HG02840 (cell line): ENCODE measurements at regions not wholly inside any gene's neighbourhood (a gene's known extent, or its start where the extent isn't known, plus 50 kb on each side); places are given as distances from the start of the nearest gene placed in this dataset.
A peak's percentile ranks its signal among the peaks of the same experiment; 100 is the strongest.
"Not testable (repeated sequence)": the region's sequence is repeated elsewhere in the genome, so short reads cannot be mapped to it uniquely, and the experiment has no call there.

Experiments used
- ATAC-seq: cut with Tn5 transposase; IDR thresholded peaks from one replicate; pipeline ENCODE4 v1.9.1; 2021; ENCODE audit warnings: mild to moderate bottlenecking, moderate library complexity, moderate number of reproducible peaks; ENCODE audit not compliant: unreplicated experiment, low FRiP score

DNA sequence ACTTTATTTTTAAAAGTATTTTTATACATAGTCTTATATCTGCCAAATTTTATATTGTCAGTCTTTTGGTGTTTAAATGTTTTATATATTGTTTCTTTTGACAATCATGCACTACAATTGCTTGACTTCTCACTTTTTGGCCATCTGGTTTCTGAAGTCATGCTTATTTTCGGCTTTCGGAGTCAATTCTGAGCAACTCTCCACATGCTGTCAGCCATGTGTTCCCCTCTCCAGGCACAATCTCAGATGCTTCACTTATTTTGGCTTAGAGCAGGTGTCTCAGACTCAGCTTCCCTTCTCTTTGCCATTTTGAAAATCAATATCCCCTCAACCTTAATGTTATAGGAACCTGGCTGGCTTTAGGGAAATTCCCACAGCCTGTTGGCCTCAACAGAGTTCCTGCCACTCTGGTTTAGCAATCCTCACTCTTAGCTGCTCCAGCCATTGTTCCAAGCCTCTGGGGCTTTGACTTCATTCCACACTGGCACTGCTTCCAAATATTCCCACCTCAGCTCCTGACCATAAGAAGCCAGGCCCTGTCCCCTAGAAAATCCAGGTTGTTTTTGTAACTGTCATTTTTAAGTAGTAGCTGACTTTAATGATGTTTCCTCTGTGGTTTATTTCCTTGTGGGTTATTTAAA lies 125.5 kb upstream of the FAR2 start:
- ATAC-seq: no peak

DNA sequence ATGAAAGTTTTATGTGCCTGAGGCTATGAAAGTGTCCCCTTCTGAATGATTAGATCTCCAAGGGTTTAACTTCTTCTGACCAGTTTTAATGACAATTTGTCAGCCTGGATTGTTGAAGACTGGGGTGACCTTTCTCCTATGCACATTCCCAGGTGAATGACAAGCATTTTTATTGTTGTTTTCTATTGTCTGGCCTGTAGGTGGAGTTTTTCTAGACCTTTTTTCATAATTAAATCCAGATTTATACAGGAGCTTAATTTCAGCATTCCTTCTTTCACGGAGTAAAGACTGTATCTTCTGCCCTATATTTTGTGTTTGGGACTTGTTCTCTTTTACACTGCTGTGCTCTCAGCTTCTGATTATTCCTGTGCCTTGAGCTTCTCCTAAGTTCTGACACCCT lies 125.0 kb upstream of the FAR2 start:
- ATAC-seq: no peak

DNA sequence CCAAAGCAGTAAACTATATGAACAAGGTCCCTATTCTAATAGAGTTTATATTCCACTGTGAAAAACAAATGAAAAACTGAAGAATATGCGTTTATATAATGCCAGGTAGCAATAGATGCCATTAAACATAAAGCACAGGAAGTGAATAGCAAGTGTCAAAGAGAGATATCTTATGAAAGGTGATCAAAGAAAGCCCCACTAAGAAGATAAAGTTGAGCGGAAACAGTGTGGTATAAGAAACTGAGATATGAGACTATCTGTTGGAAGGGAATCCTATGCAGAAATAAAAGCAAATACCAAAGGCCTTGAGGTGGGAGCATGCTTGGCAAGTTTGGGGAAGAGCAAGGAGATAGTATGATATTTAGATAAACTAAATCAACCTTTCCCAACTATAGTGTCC lies 123.1 kb upstream of the FAR2 start:
- no peak for ATAC-seq

DNA sequence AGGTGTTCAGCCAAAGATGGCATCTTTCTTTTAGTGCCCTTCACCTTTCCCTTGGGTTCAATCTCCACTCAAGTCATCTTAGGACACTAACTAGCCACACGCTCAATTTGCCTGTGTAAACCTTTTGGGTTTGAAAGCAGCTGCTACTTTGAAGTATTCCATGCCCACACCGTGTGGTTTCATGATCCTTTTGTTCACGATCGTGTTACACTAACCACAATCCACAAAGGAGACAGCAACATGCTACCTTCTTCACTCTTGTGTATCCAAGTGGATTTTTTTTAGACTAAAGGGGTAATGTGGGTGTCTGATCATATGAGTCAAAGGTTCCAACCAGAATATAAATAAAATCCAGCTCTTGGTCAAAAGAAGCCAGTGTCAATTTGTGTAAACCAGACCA lies 122.7 kb upstream of the FAR2 start:
- no peak for ATAC-seq

DNA sequence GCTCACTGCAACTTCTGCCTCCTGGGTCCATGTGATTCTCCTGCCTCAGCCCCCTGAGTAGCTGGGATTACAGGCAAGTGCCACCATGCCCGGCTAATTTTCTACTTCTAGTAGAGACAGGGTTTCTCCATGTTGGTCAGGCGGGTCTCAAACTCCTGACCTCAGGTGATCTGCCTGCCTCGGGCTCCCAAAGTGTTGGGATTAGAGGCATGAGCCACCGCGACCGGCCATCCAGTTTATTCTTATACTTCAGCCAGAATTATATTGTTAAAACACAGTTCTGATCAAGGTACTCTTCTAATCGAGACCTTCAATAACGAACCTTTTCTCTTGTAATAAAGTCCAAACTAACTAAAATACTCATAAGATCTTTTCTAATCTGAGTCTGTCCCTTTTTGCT lies 119.6 kb upstream of the FAR2 start:
- not testable (repeated sequence) for ATAC-seq

DNA sequence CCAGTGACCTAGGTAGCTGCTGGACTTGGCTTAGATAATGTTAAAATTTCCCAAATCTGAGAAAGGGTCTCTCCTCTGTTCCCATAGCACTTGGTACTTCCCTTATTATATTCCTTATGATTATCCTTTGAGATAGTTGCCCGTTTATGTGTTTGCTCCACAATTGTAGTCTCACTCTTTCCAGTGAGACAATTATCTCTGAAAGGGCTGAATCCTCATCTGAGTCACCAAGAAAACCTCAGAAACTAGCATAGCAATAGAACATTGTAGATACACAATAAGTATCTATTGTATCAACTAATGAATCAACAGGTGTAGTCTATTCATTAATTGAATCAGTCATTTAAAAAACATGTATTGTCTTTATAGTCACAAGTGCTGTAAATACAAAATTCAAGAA lies 119.1 kb upstream of the FAR2 start:
- ATAC-seq: no peak

DNA sequence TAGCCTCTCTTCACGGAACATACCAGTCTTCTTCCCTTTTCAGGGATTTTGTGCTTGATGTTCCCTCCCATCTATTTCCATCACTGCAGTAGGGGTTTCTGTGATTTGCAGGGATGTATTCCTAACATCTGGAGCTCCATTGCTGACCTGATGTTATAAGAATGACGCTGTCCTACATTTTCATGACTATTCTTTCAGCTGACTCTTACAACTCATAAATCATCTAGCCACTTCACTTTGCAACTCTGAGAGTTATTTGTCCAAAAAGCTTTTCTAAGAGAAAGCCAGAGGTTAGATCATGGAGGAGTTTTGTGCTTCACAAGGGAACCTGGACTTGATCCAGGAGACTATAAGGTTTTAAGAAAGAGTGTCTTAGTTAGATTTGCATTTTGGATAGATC lies 116.6 kb upstream of the FAR2 start:
- no peak for ATAC-seq

DNA sequence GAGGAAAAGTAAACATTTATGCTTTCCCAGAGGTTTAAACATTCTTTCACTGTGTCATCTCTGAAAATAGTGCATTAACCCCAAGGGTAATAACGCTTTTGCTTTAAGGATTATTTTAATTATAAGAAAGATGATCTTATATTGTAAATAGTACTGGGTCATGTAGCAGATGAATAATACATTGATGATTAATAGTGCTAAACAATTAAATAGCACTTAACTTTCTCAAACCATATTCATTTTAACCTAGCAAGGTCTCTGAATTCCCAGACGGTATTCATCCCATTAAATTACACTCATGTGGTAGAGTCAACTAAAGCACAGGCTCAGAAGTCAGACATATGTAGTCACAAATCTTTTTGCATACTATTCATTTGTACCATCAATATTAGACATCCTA lies 115.6 kb upstream of the FAR2 start:
- no peak for ATAC-seq

DNA sequence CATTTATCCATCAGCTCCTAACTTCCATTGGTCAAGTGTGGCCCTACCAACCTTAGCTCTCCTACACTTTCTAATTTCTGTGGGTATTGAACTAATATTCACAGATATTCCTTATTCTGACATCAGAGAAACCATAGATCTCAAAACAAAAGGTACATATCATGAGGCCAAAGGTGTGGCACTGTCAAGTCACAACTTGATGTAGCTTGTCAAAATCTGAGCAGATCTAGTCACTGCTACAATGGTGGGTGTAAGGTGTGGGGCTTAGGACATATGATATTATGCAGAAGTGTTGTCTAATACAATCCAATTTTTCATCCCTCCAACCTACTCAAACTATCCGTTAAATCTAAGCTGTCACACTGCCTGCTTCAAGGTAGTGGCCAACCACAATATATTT lies 114.0 kb upstream of the FAR2 start:
- no peak for ATAC-seq

DNA sequence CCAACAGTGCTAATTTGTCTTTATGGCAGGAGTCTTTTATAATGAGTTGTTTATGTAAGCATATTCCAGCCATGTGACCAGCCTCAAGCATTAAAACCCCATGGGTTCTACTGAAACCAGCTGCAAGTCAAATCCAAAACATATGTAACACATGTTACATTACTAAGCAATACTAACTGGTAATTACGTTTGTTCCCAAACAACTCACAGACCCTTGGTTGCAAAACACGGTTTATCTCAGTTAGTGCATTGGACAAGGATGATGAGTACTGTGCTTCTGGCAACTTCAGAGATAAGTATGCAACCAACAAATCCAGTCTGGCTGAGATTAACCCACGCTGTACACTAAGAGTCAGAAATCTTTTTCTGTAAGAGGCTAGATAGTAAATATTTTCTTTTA lies 110.1 kb upstream of the FAR2 start:
- ATAC-seq: no peak

DNA sequence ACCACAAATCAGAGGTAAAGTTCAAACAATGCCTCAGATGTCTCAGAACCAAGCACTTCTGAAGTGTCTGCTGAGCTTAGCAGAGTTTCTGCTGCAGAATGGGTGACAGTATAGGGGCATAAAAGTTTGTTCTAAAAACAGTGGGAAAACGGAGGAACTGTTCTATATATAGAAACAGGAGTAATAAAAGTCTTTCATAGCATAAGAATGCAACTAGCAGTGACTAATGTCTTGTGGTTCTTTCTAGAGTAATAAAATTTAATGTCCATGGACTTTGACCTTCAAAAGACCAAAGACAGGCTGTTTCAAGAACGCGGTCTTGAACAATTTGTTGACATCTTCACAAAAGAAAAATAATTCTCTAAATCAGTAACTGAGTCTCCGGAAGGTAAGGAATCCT lies 107.5 kb upstream of the FAR2 start:
- ATAC-seq: no peak

DNA sequence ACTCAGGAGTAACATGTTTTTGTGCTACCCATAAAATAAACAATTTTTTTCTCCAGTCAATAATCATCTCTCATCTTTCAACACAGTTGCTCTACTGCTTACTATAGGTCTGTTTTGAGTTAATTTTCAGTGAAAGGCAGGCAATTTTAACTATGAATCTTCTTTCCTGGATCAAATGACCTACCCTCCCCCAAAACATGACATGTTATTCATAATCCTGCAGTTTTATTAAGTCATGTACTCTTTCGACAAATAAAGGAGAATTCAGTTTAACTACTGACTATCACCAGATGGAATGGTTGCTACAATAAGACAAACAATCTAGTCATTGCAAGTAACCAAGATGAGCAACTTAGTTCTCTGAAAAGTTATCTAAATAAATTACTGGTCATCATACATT lies 106.0 kb upstream of the FAR2 start:
- ATAC-seq: no peak

DNA sequence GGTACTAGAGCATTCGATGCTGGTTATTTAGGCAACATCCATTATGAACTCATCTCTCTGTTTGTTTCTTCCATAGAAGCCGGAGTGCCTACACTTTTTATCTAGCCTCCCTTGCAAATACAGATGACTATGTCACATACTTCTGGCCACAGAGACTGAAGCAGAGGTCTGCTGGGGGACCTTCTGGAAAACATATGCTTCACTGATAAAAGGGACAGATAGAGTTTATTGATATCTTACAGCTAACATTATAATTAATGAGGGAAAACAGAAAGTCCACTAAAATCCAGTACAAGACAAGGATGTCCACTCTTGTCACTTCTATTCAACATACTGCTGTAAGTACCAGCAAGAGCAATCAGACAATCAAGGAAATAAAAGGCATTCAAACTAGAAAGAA lies 104.3 kb upstream of the FAR2 start:
- no peak for ATAC-seq

DNA sequence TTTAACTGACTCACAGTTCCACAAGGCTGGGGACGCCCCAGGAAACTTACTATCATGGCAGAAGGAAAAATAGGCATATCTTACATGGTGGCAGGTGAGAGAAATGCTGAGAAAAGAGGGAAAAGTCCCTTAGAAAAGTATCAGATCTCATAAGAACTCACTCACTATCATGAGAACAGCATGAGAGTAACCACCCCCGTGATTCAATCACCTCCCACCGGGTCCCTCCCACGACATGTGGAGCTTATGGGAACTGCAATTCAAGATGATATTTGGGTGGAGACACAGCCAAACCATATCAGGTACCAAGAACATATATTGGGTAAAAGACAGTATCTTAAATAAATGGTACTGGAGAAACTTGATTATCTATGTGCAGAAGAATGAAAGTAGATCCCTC lies 100.3 kb upstream of the FAR2 start:
- ATAC-seq: no peak

DNA sequence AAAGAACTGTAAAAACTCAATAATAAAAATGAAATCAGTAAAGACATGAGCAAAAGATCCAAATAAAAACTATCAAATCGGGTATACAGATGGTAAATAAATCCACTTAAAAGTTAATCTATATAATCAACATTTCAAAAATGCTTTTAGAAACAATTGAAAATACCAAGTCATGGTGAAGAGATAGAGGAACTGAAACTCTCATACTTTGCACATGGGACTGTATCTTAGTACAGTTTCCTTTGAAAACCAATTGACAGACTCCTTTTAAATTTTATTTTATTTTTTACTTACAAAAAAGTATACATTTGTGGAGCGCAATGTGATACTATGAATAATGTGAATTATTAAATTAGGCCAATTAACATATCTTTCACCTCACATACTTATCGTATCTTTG lies 98.6 kb upstream of the FAR2 start:
- ATAC-seq: peak; percentile 60

DNA sequence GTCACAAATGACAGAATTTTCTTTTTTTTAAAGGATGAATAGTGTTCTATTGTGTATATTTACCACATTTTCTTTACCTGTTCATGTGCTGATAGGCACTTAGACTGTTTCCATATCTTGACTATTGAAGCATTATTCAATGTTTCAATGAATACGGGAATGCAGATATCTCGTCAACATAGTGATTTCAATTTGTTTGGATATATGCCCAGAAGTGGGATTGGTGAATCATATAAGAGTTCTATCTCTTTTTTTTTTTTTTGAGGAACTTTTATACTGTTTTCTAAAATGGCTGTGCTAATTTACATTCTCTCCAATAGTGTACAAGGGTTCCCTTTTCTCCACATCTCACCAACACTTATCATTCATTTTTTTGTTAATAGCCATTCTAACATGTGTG lies 97.9 kb upstream of the FAR2 start:
- no peak for ATAC-seq

DNA sequence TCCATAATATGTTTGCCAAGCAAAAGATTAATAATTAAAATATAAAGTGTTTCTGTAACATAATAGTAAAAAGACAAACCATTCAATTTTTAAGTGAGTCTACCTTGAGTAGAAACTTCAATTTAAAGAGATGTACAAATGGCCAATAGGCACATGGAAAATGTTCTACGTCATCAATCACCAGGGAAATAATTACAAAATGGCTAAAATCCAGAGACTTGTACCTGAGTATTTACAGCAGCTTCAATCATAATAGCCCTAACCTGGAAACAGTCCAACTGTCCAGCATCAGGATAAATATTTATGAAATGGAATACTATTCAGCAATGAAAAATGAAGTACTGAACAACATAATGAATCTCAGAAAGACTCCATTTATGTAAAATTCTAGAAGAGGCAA lies 95.5 kb upstream of the FAR2 start:
- ATAC-seq: no peak

DNA sequence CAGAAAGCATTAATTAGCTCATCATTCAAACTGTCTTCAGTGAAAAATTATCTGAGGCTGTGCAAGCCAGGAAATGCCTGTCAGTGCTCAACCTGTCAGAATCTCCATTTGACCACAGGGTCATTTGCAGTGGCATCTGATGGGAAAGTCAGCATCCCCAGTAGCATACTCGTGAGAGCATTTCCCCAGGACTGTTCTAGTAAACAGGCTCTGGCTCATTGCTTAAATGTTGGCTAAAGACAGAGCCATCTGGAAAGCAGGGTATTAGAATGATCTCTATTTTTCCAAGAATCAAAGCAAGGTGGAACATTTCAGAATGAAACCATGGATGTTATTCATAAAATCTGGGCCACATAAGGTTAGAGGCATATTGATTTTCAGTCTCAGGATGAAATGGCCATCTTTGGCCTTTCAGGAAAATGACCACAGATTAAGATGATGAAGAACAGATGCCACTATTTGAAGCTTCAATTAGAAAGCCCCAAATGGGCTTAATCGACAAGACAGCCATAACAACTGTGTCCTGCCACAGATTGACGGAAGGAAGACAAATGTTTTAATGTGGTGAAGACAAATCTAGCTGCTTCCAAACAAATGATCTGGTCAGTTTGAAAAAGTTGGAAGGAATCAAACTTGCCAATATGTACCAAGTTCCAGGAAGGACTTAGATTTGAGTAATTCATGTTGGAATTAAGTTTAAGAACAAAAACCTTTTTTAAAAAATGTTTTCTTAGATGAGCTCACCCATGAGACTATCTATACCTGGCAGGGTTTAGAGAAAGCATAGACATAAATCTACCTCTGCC lies 94.0 kb upstream of the FAR2 start:
- no peak for ATAC-seq

DNA sequence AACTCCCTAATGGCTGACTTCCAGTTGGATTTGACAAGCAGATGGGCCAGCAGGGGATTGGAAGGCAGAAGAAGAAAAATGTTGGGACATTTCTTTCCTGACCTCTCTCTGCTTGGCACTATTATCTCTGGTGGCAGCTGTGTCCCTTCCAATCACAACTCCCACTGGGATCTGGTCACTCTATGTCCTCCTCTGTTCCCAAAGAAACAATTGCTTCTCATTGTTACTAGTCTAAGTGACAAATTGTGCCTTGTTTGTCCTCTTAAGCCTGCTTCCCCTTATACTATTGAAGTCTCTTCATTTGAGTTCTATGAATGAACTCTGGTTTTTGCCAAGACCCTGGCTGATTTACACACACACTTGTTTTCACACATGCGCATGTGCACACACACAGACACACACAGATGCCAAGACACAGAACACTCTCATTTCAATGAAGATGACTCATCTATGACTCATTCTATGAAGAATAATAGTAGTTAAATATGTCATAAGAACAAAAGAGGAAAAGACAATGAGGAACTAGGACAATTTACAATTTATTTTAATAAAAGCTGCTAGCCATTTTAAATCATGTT lies 83.0 kb upstream of the FAR2 start:
- ATAC-seq: no peak

DNA sequence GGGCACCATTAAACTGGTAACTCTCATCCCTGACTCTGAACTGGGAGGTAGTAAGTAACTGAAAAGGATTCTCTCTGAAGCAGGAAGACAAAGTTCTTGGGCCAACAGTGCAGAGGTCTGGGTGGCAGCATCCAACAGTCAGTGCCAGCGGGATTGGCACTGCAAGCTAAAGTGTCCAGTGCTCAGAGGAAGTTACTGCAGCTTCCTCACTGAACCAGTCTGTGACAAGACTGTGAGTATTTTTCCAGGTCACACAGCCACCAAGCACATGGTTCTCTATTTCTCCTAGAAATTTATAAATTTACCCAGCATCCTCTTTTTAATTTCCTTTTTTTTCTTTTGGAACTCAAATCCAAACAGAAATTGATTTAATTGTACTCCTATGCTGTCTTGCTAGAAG lies 81.6 kb upstream of the FAR2 start:
- ATAC-seq: no peak

DNA sequence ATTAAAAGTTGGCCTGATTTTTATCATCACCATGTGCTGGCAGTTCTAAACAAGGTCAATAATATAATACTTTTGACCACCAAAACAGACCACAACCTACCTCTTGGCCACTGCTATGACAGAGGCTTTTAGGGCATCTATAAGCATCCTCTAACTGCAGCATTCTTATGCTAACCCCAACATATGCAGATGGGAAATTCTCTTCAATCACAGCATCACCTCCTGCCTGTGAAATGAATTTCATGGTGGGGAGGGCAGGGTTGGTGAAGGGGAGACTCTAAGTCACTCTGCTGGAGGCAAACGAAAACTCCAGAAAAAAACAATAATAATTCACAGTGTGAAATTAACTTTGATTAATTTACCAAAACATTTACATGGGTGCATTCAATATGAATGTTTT lies 78.8 kb upstream of the FAR2 start:
- no peak for ATAC-seq

DNA sequence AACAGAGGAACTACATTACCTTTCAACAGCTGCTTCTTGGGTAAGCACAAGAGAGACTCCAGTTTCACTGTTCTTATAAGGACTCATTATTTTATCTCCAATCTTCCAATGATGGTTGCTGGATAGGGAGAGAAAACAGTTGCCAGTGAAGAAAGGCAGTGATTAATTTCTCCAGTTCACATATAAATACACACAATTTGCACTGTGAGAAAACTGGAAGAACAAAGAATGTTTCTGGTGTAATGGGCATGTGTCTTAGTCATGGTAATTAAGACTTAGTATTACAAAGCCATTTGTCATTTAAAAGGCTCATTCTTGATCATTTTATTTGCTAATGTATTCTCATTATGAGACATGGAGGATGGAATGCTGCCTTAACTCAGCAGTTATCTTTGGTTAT lies 78.0 kb upstream of the FAR2 start:
- no peak for ATAC-seq
